HEK293T (cell line): ENCODE measurements at regions not wholly inside any gene's neighbourhood (a gene's known extent, or its start where the extent isn't known, plus 50 kb on each side); places are given as distances from the start of the nearest gene placed in this dataset.
A peak's percentile ranks its signal among the peaks of the same experiment; 100 is the strongest.

Experiments
- CTCF ChIA-PET: fragments of 350-600 bp; formaldehyde crosslinking; extraction: SDS; loops from one replicate; lab custom pipeline; 2021; ENCODE audit warnings: antibody characterized with exemption, inconsistent platforms; lab: Yijun Ruan, JAX
- POLR2A ChIA-PET: fragments of 350-600 bp; formaldehyde crosslinking; extraction: SDS; loops from one replicate; lab custom pipeline; 2020; ENCODE audit warnings: antibody characterized with exemption, inconsistent platforms; lab: Yijun Ruan, JAX
- DNase-seq: peaks from one replicate; pipeline ENCODE4 v3.0.0; 2012; ENCODE audit warnings: mixed read lengths; ENCODE audit errors: extremely low spot score
- ARNT ChIP-seq: fragments of 450-650 bp; IDR thresholded peaks from 2 replicates; pipeline ENCODE4 v1.6.1; 2017; ENCODE audit warnings: mild to moderate bottlenecking
- BHLHE40 ChIP-seq: fragments of 450-650 bp; IDR thresholded peaks from 2 replicates; pipeline ENCODE4 v1.6.1; 2016; ENCODE audit warnings: mild to moderate bottlenecking, moderate library complexity, borderline replicate concordance
- CTBP1 ChIP-seq: fragments of 450-650 bp; IDR thresholded peaks from 2 replicates; pipeline ENCODE4 v1.6.1; 2016; ENCODE audit warnings: borderline replicate concordance
- ELF4 ChIP-seq: fragments of 450-650 bp; IDR thresholded peaks from 2 replicates; pipeline ENCODE4 v1.6.1; 2017; ENCODE audit warnings: antibody characterized with exemption
- FOXA1 ChIP-seq: fragments of 450-650 bp; IDR thresholded peaks from 2 replicates; pipeline ENCODE4 v1.6.1; 2016; ENCODE audit warnings: mild to moderate bottlenecking
- FOXK2 ChIP-seq: fragments of 450-650 bp; IDR thresholded peaks from 2 replicates; pipeline ENCODE4 v1.6.1; 2016; ENCODE audit warnings: mild to moderate bottlenecking
- FOXM1 ChIP-seq: fragments of 450-650 bp; IDR thresholded peaks from 2 replicates; pipeline ENCODE4 v1.6.1; 2017; ENCODE audit warnings: mild to moderate bottlenecking, borderline replicate concordance
- HDGF ChIP-seq: fragments of 450-650 bp; IDR thresholded peaks from 2 replicates; pipeline ENCODE4 v1.6.1; 2017; ENCODE audit warnings: antibody characterized with exemption, borderline replicate concordance
- L3MBTL2 ChIP-seq: fragments of 450-650 bp; conservative IDR thresholded peaks from 2 replicates; pipeline ENCODE4 v1.6.1; 2016; ENCODE audit warnings: mild to moderate bottlenecking
- LEF1 ChIP-seq: fragments of 450-650 bp; IDR thresholded peaks from 2 replicates; pipeline ENCODE4 v1.6.1; 2017; ENCODE audit warnings: mild to moderate bottlenecking, borderline replicate concordance
- NFRKB ChIP-seq: fragments of 450-650 bp; IDR thresholded peaks from 2 replicates; pipeline ENCODE4 v1.6.1; 2016; ENCODE audit warnings: mild to moderate bottlenecking, moderate library complexity
- PKNOX1 ChIP-seq: fragments of 450-650 bp; IDR thresholded peaks from 2 replicates; pipeline ENCODE4 v1.6.1; 2016
- SP1 ChIP-seq: fragments of 450-650 bp; IDR thresholded peaks from 2 replicates; pipeline ENCODE4 v1.6.1; 2017
- SUZ12 ChIP-seq: fragments of 450-650 bp; IDR thresholded peaks from 2 replicates; pipeline ENCODE4 v1.6.1; 2016; ENCODE audit warnings: mild to moderate bottlenecking
- TARDBP ChIP-seq: fragments of 450-650 bp; IDR thresholded peaks from 2 replicates; pipeline ENCODE4 v1.6.1; 2016
- ZNF384 ChIP-seq: fragments of 450-650 bp; IDR thresholded peaks from 2 replicates; pipeline ENCODE4 v1.6.1; 2016

- TF ChIP-seq PKNOX1: peak; percentile 61; the same call in 1 of the 2 replicates
- TF ChIP-seq SP1: no peak
- TF ChIP-seq ZNF384: no peak
- TF ChIP-seq NFRKB: no peak
- no peak for TF ChIP-seq ELF4
- TF ChIP-seq HDGF: no peak
- no peak for TF ChIP-seq BHLHE40
- TF ChIP-seq L3MBTL2: peak; percentile 76
- TF ChIP-seq CTBP1: no peak
- no peak for TF ChIP-seq FOXM1
- no peak for TF ChIP-seq LEF1
- no peak for TF ChIP-seq FOXA1
- TF ChIP-seq TARDBP: no peak
- no peak for TF ChIP-seq FOXK2
- CTCF ChIA-PET: no interaction called here
These were observed 392.9 kb downstream of the ZNF521 start for GRCh38 chr18:24959051-24959476.

GRCh38 chr18:24964216-24964615, 387.8 kb downstream of the ZNF521 start:
- CTCF ChIA-PET: no interaction called here
- peak; percentile 23 for DNase-seq

More at GRCh38 chr18:24959051-24959476, 392.9 kb downstream of the ZNF521 start:
- peak; percentile 23 for DNase-seq
- POLR2A ChIA-PET: no interaction called here

GRCh38 chr18:24968238-24968775, 383.7 kb downstream of the ZNF521 start:
- ChIA-PET POLR2A (no interaction called here), CTCF (no interaction called here)
- TF ChIP-seq NFRKB (no peak), SP1 (no peak), ELF4 (no peak), FOXM1 (no peak), FOXK2 (no peak), HDGF (no peak), ZNF384 (no peak), CTBP1 (no peak), L3MBTL2 (no peak), FOXA1 (no peak), PKNOX1 (no peak), TARDBP (no peak), BHLHE40 (no peak), ARNT (no peak)
- DNase-seq: no peak

More at GRCh38 chr18:24964216-24964615, 387.8 kb downstream of the ZNF521 start:
- TF ChIP-seq ARNT (no peak), PKNOX1 (peak; percentile 77), ELF4 (no peak)
- POLR2A ChIA-PET: no interaction called here

GRCh38 chr18:24972577-24972976, 379.4 kb downstream of the ZNF521 start:
- TF ChIP-seq FOXK2: no peak
- TF ChIP-seq PKNOX1: no peak
- no peak for TF ChIP-seq ELF4
- TF ChIP-seq SP1: no peak
- no peak for TF ChIP-seq SUZ12
- ChIA-PET CTCF (no interaction called here), POLR2A (no interaction called here)
- DNase-seq: no peak

- DNase-seq: no peak
- ChIA-PET POLR2A (no interaction called here), CTCF (interaction anchor here (1.0 kb wide), 1 partner anchor 15 kb away, joined by 3 read pairs; no protein-coding TSS in a partner anchor)
- TF ChIP-seq ZNF384 (no peak), PKNOX1 (no peak), SUZ12 (no peak), NFRKB (no peak), L3MBTL2 (no peak), FOXK2 (no peak), HDGF (no peak), LEF1 (no peak), FOXA1 (no peak)
These were observed 377.5 kb downstream of the ZNF521 start for GRCh38 chr18:24974431-24974830.
